ENCODE measurements at regions not wholly inside any gene's neighbourhood (a gene's known extent, or its start where the extent isn't known, plus 50 kb on each side); places are given as distances from the start of the nearest gene placed in this dataset.
A peak's percentile ranks its signal among the peaks of the same experiment; 100 is the strongest.

DNA sequence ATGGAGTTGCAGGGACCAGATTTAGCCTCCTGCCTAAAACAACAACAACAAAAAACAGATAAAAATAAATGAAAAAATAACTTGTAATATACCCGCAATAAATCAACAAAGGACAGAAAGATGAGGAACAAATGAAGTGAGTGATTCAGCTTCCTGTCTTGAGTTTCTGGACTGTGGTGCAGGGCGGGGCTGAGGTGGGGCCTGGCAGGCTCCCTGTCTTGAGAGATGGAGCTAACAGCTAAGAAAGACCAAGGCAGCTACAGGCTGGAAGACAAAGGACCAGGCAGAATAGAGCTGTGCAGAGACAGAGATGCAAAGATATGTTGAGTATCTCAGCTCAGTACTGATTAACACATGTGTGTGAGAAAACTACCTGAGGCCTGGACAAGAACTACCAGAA lies 879.2 kb downstream of the AACS start:
- peak; percentile 17 for DNase-seq
- Mint-ChIP-seq H3K4me1 (ENCODE audit: low read depth, unreplicated experiment) (no peaks in the 10 kb centered on the region), H3K27ac (ENCODE audit: unreplicated experiment) (no peak overlapping the region), H3K9me3 (ENCODE audit: low read depth, unreplicated experiment) (no peaks in the 10 kb centered on the region), H3K27me3 (ENCODE audit: unreplicated experiment) (no peaks in the 10 kb centered on the region), H3K36me3 (ENCODE audit: insufficient read depth, unreplicated experiment) (no peaks in the 10 kb centered on the region), H3K4me3 (ENCODE audit: low read depth, unreplicated experiment) (no peak overlapping the region)
- TF ChIP-seq, protein P1, sequence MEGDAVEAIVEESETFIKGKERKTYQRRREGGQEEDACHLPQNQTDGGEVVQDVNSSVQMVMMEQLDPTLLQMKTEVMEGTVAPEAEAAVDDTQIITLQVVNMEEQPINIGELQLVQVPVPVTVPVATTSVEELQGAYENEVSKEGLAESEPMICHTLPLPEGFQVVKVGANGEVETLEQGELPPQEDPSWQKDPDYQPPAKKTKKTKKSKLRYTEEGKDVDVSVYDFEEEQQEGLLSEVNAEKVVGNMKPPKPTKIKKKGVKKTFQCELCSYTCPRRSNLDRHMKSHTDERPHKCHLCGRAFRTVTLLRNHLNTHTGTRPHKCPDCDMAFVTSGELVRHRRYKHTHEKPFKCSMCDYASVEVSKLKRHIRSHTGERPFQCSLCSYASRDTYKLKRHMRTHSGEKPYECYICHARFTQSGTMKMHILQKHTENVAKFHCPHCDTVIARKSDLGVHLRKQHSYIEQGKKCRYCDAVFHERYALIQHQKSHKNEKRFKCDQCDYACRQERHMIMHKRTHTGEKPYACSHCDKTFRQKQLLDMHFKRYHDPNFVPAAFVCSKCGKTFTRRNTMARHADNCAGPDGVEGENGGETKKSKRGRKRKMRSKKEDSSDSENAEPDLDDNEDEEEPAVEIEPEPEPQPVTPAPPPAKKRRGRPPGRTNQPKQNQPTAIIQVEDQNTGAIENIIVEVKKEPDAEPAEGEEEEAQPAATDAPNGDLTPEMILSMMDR (IDR thresholded peaks at IDR 0.05; ENCODE audit: unreplicated experiment), result no peak
- CTCF ChIA-PET, result interaction anchor here (1.2 kb wide), 1 partner anchor 12 kb away, joined by 3 read pairs; no protein-coding TSS in a partner anchor
- no TSS peak for BruUV-seq (replicated peaks)
- intact Hi-C loops (cut with micrococcal nuclease; ENCODE audit: unreplicated experiment), result no loop called here

DNA sequence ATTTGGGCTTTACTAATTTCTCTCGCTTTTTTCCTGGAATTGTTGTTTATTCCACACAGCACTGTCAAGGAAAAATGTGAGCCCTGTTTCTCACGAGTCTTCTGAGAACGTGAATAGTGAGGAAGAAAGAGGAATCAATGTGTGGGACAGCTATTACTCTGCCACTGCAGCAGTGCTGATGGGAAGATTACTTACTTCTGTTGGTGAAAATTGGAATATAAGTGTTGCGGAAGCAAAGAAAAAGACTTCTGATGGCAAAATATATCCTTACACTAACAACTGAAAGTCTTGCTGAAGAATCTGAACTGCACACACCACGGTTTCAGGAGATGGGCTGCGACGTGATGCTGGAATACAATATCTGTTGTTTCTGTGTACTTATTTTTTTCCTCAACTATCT lies 884.2 kb downstream of the AACS start:
- CTCF ChIA-PET, result interaction anchor here (0.7 kb wide), 1 partner anchor 58 kb away, joined by 3 read pairs; no protein-coding TSS in a partner anchor
- intact Hi-C loops (cut with micrococcal nuclease; ENCODE audit: unreplicated experiment), result no loop called here
- DNase-seq, result no peak
- Mint-ChIP-seq H3K27ac (ENCODE audit: unreplicated experiment) (no peak overlapping the region), H3K36me3 (ENCODE audit: insufficient read depth, unreplicated experiment) (no peaks in the 10 kb centered on the region), H3K4me3 (ENCODE audit: low read depth, unreplicated experiment) (no peak overlapping the region), H3K9me3 (ENCODE audit: low read depth, unreplicated experiment) (no peaks in the 10 kb centered on the region), H3K4me1 (ENCODE audit: low read depth, unreplicated experiment) (no peaks in the 10 kb centered on the region), H3K27me3 (ENCODE audit: unreplicated experiment) (no peaks in the 10 kb centered on the region)
- BruUV-seq (replicated peaks), result no TSS peak
- TF ChIP-seq, protein P1 (IDR thresholded peaks at IDR 0.05; ENCODE audit: unreplicated experiment), result no peak

DNA sequence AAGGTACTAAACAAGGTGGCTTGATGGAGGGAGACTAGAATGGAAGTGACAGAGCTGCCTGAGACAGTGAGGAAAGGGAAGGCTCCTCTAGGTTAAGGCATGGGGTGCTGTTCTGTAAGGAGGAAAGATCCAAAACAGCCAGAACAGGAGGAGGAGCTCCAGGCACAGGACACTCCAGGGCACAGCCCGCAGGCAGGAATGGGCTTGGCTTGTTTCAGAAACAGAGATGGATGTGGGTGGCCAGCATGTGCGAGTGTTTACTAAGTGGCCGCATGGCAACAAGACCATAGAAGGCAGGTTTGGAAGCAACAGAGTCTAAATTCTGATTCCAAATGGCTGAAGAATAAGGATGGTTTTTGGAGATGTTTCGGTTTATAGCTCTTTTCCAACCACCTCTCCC lies 889.1 kb downstream of the AACS start:
- H3K27me3 Mint-ChIP-seq (ENCODE audit: unreplicated experiment), result no peaks in the 10 kb centered on the region
- H3K36me3 Mint-ChIP-seq (ENCODE audit: insufficient read depth, unreplicated experiment), result no peaks in the 10 kb centered on the region
- DNase-seq, result no peak
- TF ChIP-seq, protein P1 (IDR thresholded peaks at IDR 0.05; ENCODE audit: unreplicated experiment), result no peak
- intact Hi-C loops (cut with micrococcal nuclease; ENCODE audit: unreplicated experiment), result no loop called here
- H3K4me3 Mint-ChIP-seq (ENCODE audit: low read depth, unreplicated experiment), result no peak overlapping the region
- no peaks in the 10 kb centered on the region for H3K4me1 Mint-ChIP-seq (ENCODE audit: low read depth, unreplicated experiment)
- CTCF ChIA-PET, result interaction anchor here (0.6 kb wide), 1 partner anchor 23 kb away, joined by 3 read pairs; no protein-coding TSS in a partner anchor
- no TSS peak for BruUV-seq (replicated peaks)
- peaks cover 6% of the 10 kb centered on the region for H3K9me3 Mint-ChIP-seq (ENCODE audit: low read depth, unreplicated experiment)
- H3K27ac Mint-ChIP-seq (ENCODE audit: unreplicated experiment), result no peak overlapping the region

DNA sequence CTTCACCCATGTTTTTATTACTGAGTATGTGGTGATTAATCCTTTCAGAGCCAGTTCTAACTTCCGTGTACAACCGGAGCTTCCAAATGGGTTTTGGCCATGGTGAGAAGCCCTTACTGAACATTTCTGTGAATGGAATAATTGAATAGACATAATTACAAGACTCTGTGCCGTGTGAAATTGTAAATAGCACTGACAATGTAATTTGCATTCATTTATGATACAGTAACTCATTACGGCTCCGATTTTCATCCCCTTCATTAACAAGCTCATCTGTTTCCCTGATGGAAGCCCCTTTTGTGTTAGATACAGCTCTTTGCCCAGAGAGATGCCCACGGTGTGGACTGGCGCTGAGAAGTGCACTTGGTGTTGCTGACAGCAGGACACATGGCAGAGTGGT lies 891.0 kb downstream of the AACS start:
- intact Hi-C loops (cut with micrococcal nuclease; ENCODE audit: unreplicated experiment), result no loop called here
- no peaks in the 10 kb centered on the region for H3K27me3 Mint-ChIP-seq (ENCODE audit: unreplicated experiment)
- H3K4me3 Mint-ChIP-seq (ENCODE audit: low read depth, unreplicated experiment), result no peak overlapping the region
- TF ChIP-seq, protein P1 (IDR thresholded peaks at IDR 0.05; ENCODE audit: unreplicated experiment), result no peak
- peaks cover 9% of the 10 kb centered on the region for H3K9me3 Mint-ChIP-seq (ENCODE audit: low read depth, unreplicated experiment)
- H3K27ac Mint-ChIP-seq (ENCODE audit: unreplicated experiment), result no peak overlapping the region
- CTCF ChIA-PET, result interaction anchor here (1.0 kb wide), 1 partner anchor 12 kb away, joined by 3 read pairs; no protein-coding TSS in a partner anchor
- H3K36me3 Mint-ChIP-seq (ENCODE audit: insufficient read depth, unreplicated experiment), result no peaks in the 10 kb centered on the region
- H3K4me1 Mint-ChIP-seq (ENCODE audit: low read depth, unreplicated experiment), result no peaks in the 10 kb centered on the region
- DNase-seq, result no peak
- BruUV-seq (replicated peaks), result no TSS peak
